T-cell (primary cell): ENCODE measurements at regions not wholly inside any gene's neighbourhood (a gene's known extent, or its start where the extent isn't known, plus 50 kb on each side); places are given as distances from the start of the nearest gene placed in this dataset.

Source experiments
- ATAC-seq, 4 experiments: fragments of 200-7000 bp in 3 of 4; fragments of 150-1000 bp in 1 of 4; cut with Tn5 transposase; replicated peaks in 1 of 4; 1 replicate in 3 of 4; 2 replicates in 1 of 4; pipeline ENCODE4 v1.10.0; 2021; ENCODE audit warnings: moderate library complexity in 3 of 4, mild to moderate bottlenecking in 2 of 4, moderate number of reproducible peaks in 1 of 4
- CTCF ChIA-PET, 2 donors: fragments of 300-600 bp; sonication (Branson Sonifier 250); formaldehyde crosslinking; loops; one replicate each; lab custom pipeline; 2022; ENCODE audit warnings: antibody characterized with exemption in 2 of 2; lab: Charles Lee
- POLR2A ChIA-PET, 2 donors: fragments of 300-600 bp; sonication (Branson Sonifier 250); formaldehyde crosslinking; loops; one replicate each; lab custom pipeline; 2022; ENCODE audit warnings: antibody characterized with exemption in 2 of 2; lab: Charles Lee
- DNase-seq, 35 experiments: peaks; one replicate each; pipeline versions ENCODE4 v3.0.0 to v3.0.0-alpha.2; 2013 to 2023
- H3K27ac ChIP-seq: one replicate; pipeline ENCODE4 v1.5.1; 2013; ENCODE audit warnings: low read length
- H3K27me3 ChIP-seq, 2 experiments: replicated peaks in 1 of 2; 1 replicate in 1 of 2; 2 replicates in 1 of 2; pipeline versions ENCODE4 v1.6.1 to v1.7.0; 2013; ENCODE audit warnings: low read length in 1 of 2, mixed read lengths in 1 of 2; ENCODE audit not compliant: control insufficient read depth in 2 of 2, insufficient read depth in 2 of 2; ENCODE audit errors: extremely low read depth in 1 of 2
- H3K36me3 ChIP-seq, 2 donors: 1 replicate in 1 of 2; 2 replicates in 1 of 2; pipeline versions ENCODE4 v1.6.1 to v1.7.0; 2013; ENCODE audit warnings: low read length in 1 of 2; ENCODE audit not compliant: control insufficient read depth in 2 of 2, insufficient read depth in 1 of 2; ENCODE audit errors: extremely low read depth in 1 of 2
- H3K4me1 ChIP-seq, 2 experiments: 1 replicate in 1 of 2; 2 replicates in 1 of 2; pipeline versions ENCODE4 v1.6.1 to v1.7.0; 2013; ENCODE audit warnings: low read length in 2 of 2, mixed read lengths in 1 of 2; ENCODE audit not compliant: insufficient read depth in 2 of 2, control insufficient read depth in 1 of 2; ENCODE audit errors: extremely low read depth in 1 of 2
- H3K4me3 ChIP-seq, 2 donors: 1 replicate in 1 of 2; 2 replicates in 1 of 2; pipeline versions ENCODE4 v1.5.1 to v1.7.0; 2013; ENCODE audit warnings: mild to moderate bottlenecking in 2 of 2, low read length in 1 of 2, moderate library complexity in 1 of 2; ENCODE audit not compliant: control insufficient read depth in 1 of 2; ENCODE audit errors: extremely low read depth in 1 of 2
- H3K9me3 ChIP-seq: 2 replicates; pipeline ENCODE4 v1.7.0; 2013
- H3K27ac Mint-ChIP-seq, 2 donors: one replicate each; pipeline ENCODE4 v1.8.0; 2020 to 2021; ENCODE audit warnings: mild to moderate bottlenecking in 2 of 2, mixed read lengths in 2 of 2
- H3K27me3 Mint-ChIP-seq, 2 donors: one replicate each; pipeline ENCODE4 v1.8.0; 2021 to 2022; ENCODE audit warnings: mixed read lengths in 2 of 2
- H3K36me3 Mint-ChIP-seq: one replicate; pipeline ENCODE4 v1.8.0; 2021; ENCODE audit warnings: mixed read lengths
- H3K4me1 Mint-ChIP-seq, 3 donors: one replicate each; pipeline ENCODE4 v1.8.0; 2020 to 2022; ENCODE audit warnings: mixed read lengths in 3 of 3, mild to moderate bottlenecking in 1 of 3
- H3K4me3 Mint-ChIP-seq, 3 donors: one replicate each; pipeline ENCODE4 v1.8.0; 2020 to 2022; ENCODE audit warnings: mild to moderate bottlenecking in 3 of 3, mixed read lengths in 3 of 3, moderate library complexity in 3 of 3
- H3K9me3 Mint-ChIP-seq, 3 donors: one replicate each; pipeline ENCODE4 v1.8.0; 2020 to 2022; ENCODE audit warnings: mixed read lengths in 3 of 3
- WGBS: methylation state at CpG from one replicate; pipeline ENCODE4 v1.1.5; 2013; ENCODE audit warnings: missing lambda C conversion rate; ENCODE audit not compliant: insufficient coverage; 5-methylcytosine and 5-hydroxymethylcytosine counted together

- Mint-ChIP-seq H3K4me3 (no peak overlapping the region), H3K27ac (no peak overlapping the region), H3K4me1 (no peaks in the 10 kb centered on the region), H3K27me3 (peaks cover under 1 to 10% of the 10 kb centered on the region in 2 donors), H3K36me3 (no peaks in the 10 kb centered on the region), H3K9me3 (peaks cover 2 to 8% (median 5%) of the 10 kb centered on the region in 3 donors)
- DNase-seq, result no peak
- no peaks in the 10 kb centered on the region for H3K4me1 ChIP-seq
- no peak overlapping the region for H3K27ac ChIP-seq
- peaks cover 0 to 6% of the 10 kb centered on the region in 2 experiments for H3K27me3 ChIP-seq
- no peak overlapping the region for H3K4me3 ChIP-seq
- no peak for ATAC-seq
- 100% methylated on average over 2 of the region's 4 CpGs for WGBS
- ChIA-PET CTCF (no interaction called here), POLR2A (no interaction called here)
- no peaks in the 10 kb centered on the region for H3K9me3 ChIP-seq
- no peaks in the 10 kb centered on the region for H3K36me3 ChIP-seq
These were observed 284.9 kb upstream of the EEF2KMT start for GRCh38 chr16:5382484-5382883.

GRCh38 chr16:5381481-5381880, 283.9 kb upstream of the EEF2KMT start:
- Histone ChIP-seq H3K27me3 (peaks cover 0 to 6% of the 10 kb centered on the region in 2 experiments), H3K27ac (no peak overlapping the region), H3K4me3 (no peak overlapping the region), H3K4me1 (no peaks in the 10 kb centered on the region), H3K36me3 (no peaks in the 10 kb centered on the region), H3K9me3 (no peaks in the 10 kb centered on the region)
- Mint-ChIP-seq H3K4me3 (no peak overlapping the region), H3K36me3 (no peaks in the 10 kb centered on the region), H3K27ac (no peak overlapping the region), H3K9me3 (peaks cover 2 to 8% (median 5%) of the 10 kb centered on the region in 3 donors), H3K4me1 (no peaks in the 10 kb centered on the region), H3K27me3 (peaks cover 2 to 16% of the 10 kb centered on the region in 2 donors)
- WGBS, result no CpG with 5 or more reads among the region's 3 CpGs
- no peak for ATAC-seq
- ChIA-PET POLR2A (no interaction called here), CTCF (no interaction called here)
- no peak for DNase-seq

GRCh38 chr16:5379954-5380353, 282.4 kb upstream of the EEF2KMT start:
- H3K36me3 Mint-ChIP-seq, result no peaks in the 10 kb centered on the region
- H3K9me3 Mint-ChIP-seq, result peaks cover 2 to 8% (median 5%) of the 10 kb centered on the region in 3 donors
- H3K4me1 Mint-ChIP-seq, result no peaks in the 10 kb centered on the region
- DNase-seq (no peak), ATAC-seq (no peak)
- no peak overlapping the region for H3K27ac ChIP-seq
- ChIA-PET CTCF (no interaction called here), POLR2A (no interaction called here)
- no peaks in the 10 kb centered on the region for H3K36me3 ChIP-seq
- no peak overlapping the region for H3K4me3 ChIP-seq
- H3K27ac Mint-ChIP-seq, result no peak overlapping the region
- H3K27me3 Mint-ChIP-seq, result peaks cover 16 to 23% of the 10 kb centered on the region in 2 donors
- no peak overlapping the region for H3K4me3 Mint-ChIP-seq
- H3K27me3 ChIP-seq, result peaks cover 0 to 17% of the 10 kb centered on the region in 2 experiments
- no peaks in the 10 kb centered on the region for H3K9me3 ChIP-seq
- H3K4me1 ChIP-seq, result no peaks in the 10 kb centered on the region
- WGBS, result 57% methylated on average over 2 of the region's 10 CpGs

GRCh38 chr16:5378531-5378930, 280.9 kb upstream of the EEF2KMT start:
- no peaks in the 10 kb centered on the region for H3K4me1 ChIP-seq
- CTCF ChIA-PET, result no interaction called here
- no CpG with 5 or more reads among the region's 4 CpGs for WGBS
- Mint-ChIP-seq H3K27me3 (peaks cover 26% of the 10 kb centered on the region in 2 donors), H3K36me3 (no peaks in the 10 kb centered on the region), H3K4me3 (no peak overlapping the region), H3K27ac (no peak overlapping the region), H3K9me3 (no peaks in the 10 kb centered on the region), H3K4me1 (no peaks in the 10 kb centered on the region)
- POLR2A ChIA-PET, result no interaction called here
- no peaks in the 10 kb centered on the region for H3K36me3 ChIP-seq
- H3K9me3 ChIP-seq, result no peaks in the 10 kb centered on the region
- H3K27ac ChIP-seq, result no peak overlapping the region
- ATAC-seq (no peak), DNase-seq (no peak)
- H3K4me3 ChIP-seq, result no peak overlapping the region
- H3K27me3 ChIP-seq, result peaks cover 0 to 18% of the 10 kb centered on the region in 2 experiments

GRCh38 chr16:5377280-5377898, 279.8 kb upstream of the EEF2KMT start:
- peaks cover 29 to 30% of the 10 kb centered on the region in 2 donors for H3K27me3 Mint-ChIP-seq
- DNase-seq (no peak), ATAC-seq (no peak)
- H3K4me1 ChIP-seq, result no peaks in the 10 kb centered on the region
- no peak overlapping the region for H3K27ac Mint-ChIP-seq
- H3K9me3 Mint-ChIP-seq, result no peaks in the 10 kb centered on the region
- H3K36me3 ChIP-seq, result no peaks in the 10 kb centered on the region
- POLR2A ChIA-PET, result no interaction called here
- WGBS, result 68% methylated on average over 4 of the region's 10 CpGs
- H3K4me3 Mint-ChIP-seq, result no peak overlapping the region
- H3K36me3 Mint-ChIP-seq, result no peaks in the 10 kb centered on the region
- no peaks in the 10 kb centered on the region for H3K4me1 Mint-ChIP-seq
- H3K9me3 ChIP-seq, result no peaks in the 10 kb centered on the region
- no peak overlapping the region for H3K4me3 ChIP-seq
- no peak overlapping the region for H3K27ac ChIP-seq
- H3K27me3 ChIP-seq, result peaks cover 0 to 18% of the 10 kb centered on the region in 2 experiments
- CTCF ChIA-PET, result no interaction called here

GRCh38 chr16:5374184-5374583, 276.6 kb upstream of the EEF2KMT start:
- no peaks in the 10 kb centered on the region for H3K36me3 Mint-ChIP-seq
- DNase-seq (no peak), ATAC-seq (no peak)
- ChIA-PET CTCF (no interaction called here), POLR2A (no interaction called here)
- H3K27ac Mint-ChIP-seq, result no peak overlapping the region
- Histone ChIP-seq H3K36me3 (no peaks in the 10 kb centered on the region), H3K27me3 (peaks cover 0 to 18% of the 10 kb centered on the region in 2 experiments), H3K27ac (no peak overlapping the region), H3K4me3 (no peak overlapping the region), H3K9me3 (no peaks in the 10 kb centered on the region), H3K4me1 (no peaks in the 10 kb centered on the region)
- WGBS, result 80% methylated on average over 3 of the region's 4 CpGs
- no peaks in the 10 kb centered on the region for H3K4me1 Mint-ChIP-seq
- H3K9me3 Mint-ChIP-seq, result no peaks in the 10 kb centered on the region
- H3K4me3 Mint-ChIP-seq, result no peak overlapping the region
- H3K27me3 Mint-ChIP-seq, result peaks cover 30 to 37% of the 10 kb centered on the region in 2 donors

- ChIA-PET CTCF (no interaction called here), POLR2A (no interaction called here)
- H3K4me1 Mint-ChIP-seq, result no peaks in the 10 kb centered on the region
- Histone ChIP-seq H3K27ac (no peak overlapping the region), H3K36me3 (no peaks in the 10 kb centered on the region), H3K4me3 (no peak overlapping the region), H3K4me1 (no peaks in the 10 kb centered on the region), H3K9me3 (no peaks in the 10 kb centered on the region), H3K27me3 (no peaks in the 10 kb centered on the region)
- no peak overlapping the region for H3K27ac Mint-ChIP-seq
- WGBS, result 100% methylated on average over 1 of the region's 7 CpGs
- no peaks in the 10 kb centered on the region for H3K36me3 Mint-ChIP-seq
- DNase-seq (no peak), ATAC-seq (no peak)
- no peaks in the 10 kb centered on the region for H3K9me3 Mint-ChIP-seq
- H3K27me3 Mint-ChIP-seq, result peaks cover 9 to 10% of the 10 kb centered on the region in 2 donors
- no peak overlapping the region for H3K4me3 Mint-ChIP-seq
These were observed 270.4 kb upstream of the EEF2KMT start for GRCh38 chr16:5367951-5368350.
